Liver (tissue), 7 donors: ENCODE measurements at regions not wholly inside any gene's neighbourhood (a gene's known extent, or its start where the extent isn't known, plus 50 kb on each side); places are given as distances from the start of the nearest gene placed in this dataset.

ENCODE experiments used
- DNase-seq: peaks from one replicate; pipeline ENCODE4 v3.0.0-alpha.2; 2017; ENCODE audit warnings: low spot score
- H3K27ac ChIP-seq, 2 donors: one replicate each; pipeline ENCODE4 v1.7.0; 2013; ENCODE audit warnings: inconsistent platforms in 2 of 2, low read length in 2 of 2, control low read depth in 1 of 2, low read depth in 1 of 2, mild to moderate bottlenecking in 1 of 2
- H3K27me3 ChIP-seq, 4 donors: one replicate each; pipeline versions ENCODE4 v1.6.1 to v1.7.0; 2013; ENCODE audit warnings: low read length in 3 of 4, inconsistent platforms in 1 of 4, mild to moderate bottlenecking in 1 of 4, moderate library complexity in 1 of 4; ENCODE audit not compliant: control insufficient read depth in 4 of 4, insufficient read depth in 4 of 4
- H3K36me3 ChIP-seq, 4 donors: one replicate each; pipeline versions ENCODE4 v1.6.1 to v1.7.0; 2013; ENCODE audit warnings: low read length in 3 of 4, mild to moderate bottlenecking in 3 of 4, low read depth in 1 of 4, moderate library complexity in 1 of 4; ENCODE audit not compliant: control insufficient read depth in 4 of 4, insufficient read depth in 3 of 4
- H3K4me1 ChIP-seq, 4 donors: one replicate each; pipeline versions ENCODE4 v1.6.1 to v1.7.0; 2013; ENCODE audit warnings: low read length in 3 of 4, mild to moderate bottlenecking in 3 of 4, moderate library complexity in 1 of 4; ENCODE audit not compliant: control insufficient read depth in 4 of 4, insufficient read depth in 4 of 4
- H3K4me3 ChIP-seq, 3 donors: one replicate each; pipeline versions ENCODE4 v1.6.1 to v1.7.0; 2013; ENCODE audit warnings: low read length in 3 of 3, control low read depth in 1 of 3, low read depth in 1 of 3, mild to moderate bottlenecking in 1 of 3
- H3K9ac ChIP-seq, 2 donors: one replicate each; pipeline ENCODE4 v1.7.0; 2013; ENCODE audit warnings: low read length in 2 of 2, mild to moderate bottlenecking in 2 of 2, moderate library complexity in 2 of 2, control low read depth in 1 of 2, low read depth in 1 of 2
- H3K9me3 ChIP-seq, 4 donors: one replicate each; pipeline versions ENCODE4 v1.6.1 to v1.7.0; 2013; ENCODE audit warnings: low read length in 3 of 4; ENCODE audit not compliant: control insufficient read depth in 4 of 4
- ATF3 ChIP-seq: IDR thresholded peaks from 2 replicates; pipeline ENCODE4 v1.6.1; 2016; ENCODE audit warnings: antibody characterized with exemption
- EGR1 ChIP-seq, 2 donors: IDR thresholded peaks; 2 replicates each; pipeline ENCODE4 v1.6.1; 2016 to 2018; ENCODE audit warnings: antibody characterized with exemption in 2 of 2, low read depth in 2 of 2
- FOXA1 ChIP-seq: IDR thresholded peaks from 2 replicates; pipeline ENCODE4 v1.6.1; 2016; ENCODE audit warnings: antibody characterized with exemption
- FOXA2 ChIP-seq: IDR thresholded peaks from 2 replicates; pipeline ENCODE4 v1.6.1; 2016; ENCODE audit warnings: antibody characterized with exemption
- GABPA ChIP-seq, 2 donors: IDR thresholded peaks in 1 of 2; conservative IDR thresholded peaks in 1 of 2; 2 replicates each; pipeline ENCODE4 v1.6.1; 2016; ENCODE audit warnings: antibody characterized with exemption in 2 of 2, mild to moderate bottlenecking in 1 of 2, moderate library complexity in 1 of 2
- HNF4A ChIP-seq, 2 donors: conservative IDR thresholded peaks; 2 replicates each; pipeline ENCODE4 v1.6.1; 2016; ENCODE audit warnings: antibody characterized with exemption in 2 of 2, mild to moderate bottlenecking in 2 of 2
- HNF4G ChIP-seq: IDR thresholded peaks from 2 replicates; pipeline ENCODE4 v1.6.1; 2016; ENCODE audit warnings: antibody characterized with exemption
- JUND ChIP-seq, 2 donors: IDR thresholded peaks; 2 replicates each; pipeline ENCODE4 v1.6.1; 2016; ENCODE audit warnings: antibody characterized with exemption in 2 of 2
- MAX ChIP-seq: IDR thresholded peaks from 2 replicates; pipeline ENCODE4 v1.6.1; 2016; ENCODE audit warnings: antibody characterized with exemption
- NR2F2 ChIP-seq: IDR thresholded peaks from 2 replicates; pipeline ENCODE4 v1.6.1; 2016; ENCODE audit warnings: antibody characterized with exemption
- RAD21 ChIP-seq, 2 donors: IDR thresholded peaks; 2 replicates each; pipeline ENCODE4 v1.6.1; 2016; ENCODE audit warnings: antibody characterized with exemption in 2 of 2, mild to moderate bottlenecking in 2 of 2
- REST ChIP-seq: IDR thresholded peaks from 2 replicates; pipeline ENCODE4 v1.6.1; 2016; ENCODE audit warnings: antibody characterized with exemption, mild to moderate bottlenecking
- RXRA ChIP-seq, 2 donors: IDR thresholded peaks; 2 replicates each; pipeline ENCODE4 v1.6.1; 2017 to 2018; ENCODE audit warnings: antibody characterized with exemption in 2 of 2, mild to moderate bottlenecking in 1 of 2
- SP1 ChIP-seq: IDR thresholded peaks from 2 replicates; pipeline ENCODE4 v1.6.1; 2018; ENCODE audit warnings: antibody characterized with exemption, mild to moderate bottlenecking
- TAF1 ChIP-seq: conservative IDR thresholded peaks from 2 replicates; pipeline ENCODE4 v1.6.1; 2016; ENCODE audit warnings: antibody characterized with exemption, mild to moderate bottlenecking
- YY1 ChIP-seq: IDR thresholded peaks from 2 replicates; pipeline ENCODE4 v1.6.1; 2016; ENCODE audit warnings: antibody characterized with exemption, mild to moderate bottlenecking
- WGBS: extraction: QIAGEN DNeasy Blood & Tissue Kit; methylation state at CpG from one replicate; pipeline ENCODE4 v1.1.7; 2013; 5-methylcytosine and 5-hydroxymethylcytosine counted together
- donor health status: healthy.
- donor health status: healthy.
- donor health status: healthy.
- donor health status: healthy.

GRCh38 chr5:158471535-158471924 is 612.6 kb upstream of the CLINT1 start:
- WGBS, result 26% methylated on average over 2 of the region's 2 CpGs
- Histone ChIP-seq H3K9me3 (no peaks in the 10 kb centered on the region), H3K27ac (peak overlapping the region; percentile 55 to 78), H3K4me1 (peaks cover 0 to 17% (median 14%) of the 10 kb centered on the region in 4 donors), H3K36me3 (no peaks in the 10 kb centered on the region), H3K27me3 (no peaks in the 10 kb centered on the region), H3K4me3 (no peak overlapping the region), H3K9ac (no peak overlapping the region)
- TF ChIP-seq RAD21 (IDR thresholded peaks at IDR 0.05) (peak; percentile 46 to 58), RXRA (IDR thresholded peaks at IDR 0.05) (peak; percentile 81 to 90), JUND (IDR thresholded peaks at IDR 0.05) (peak; percentile 64 to 74), MAX (peak; percentile 17), REST (no peak), HNF4G (peak; percentile 90), ATF3 (peak; percentile 47), GABPA (IDR thresholded peaks at IDR 0.05 in 1 of 2, conservative IDR thresholded peaks at IDR 0.05 in 1 of 2) (no peak), TAF1 (no peak), HNF4A (conservative IDR thresholded peaks at IDR 0.05) (peak; percentile 96 to 98), SP1 (peak; percentile 95), EGR1 (IDR thresholded peaks at IDR 0.05; ENCODE audit: low read depth in 2 of 2) (no peak), FOXA1 (no peak), FOXA2 (no peak), YY1 (no peak)
- DNase-seq, result no peak

GRCh38 chr5:158470764-158471534 is 612.0 kb upstream of the CLINT1 start:
- Histone ChIP-seq H3K4me3 (no peak overlapping the region), H3K27ac (peak overlapping the region; percentile 55 to 78), H3K9me3 (no peaks in the 10 kb centered on the region), H3K9ac (peak overlapping the region in 1 of 2 donors; percentile 11), H3K36me3 (no peaks in the 10 kb centered on the region), H3K27me3 (no peaks in the 10 kb centered on the region), H3K4me1 (peaks cover 0 to 17% (median 14%) of the 10 kb centered on the region in 4 donors)
- DNase-seq, result no peak
- TF ChIP-seq REST, result peak; percentile 22
- TF ChIP-seq YY1, result peak; percentile 19
- TF ChIP-seq NR2F2, result no peak
- 47% methylated on average over 5 of the region's 5 CpGs for WGBS
